Mesenchymal stem cell (in vitro differentiated cells and primary cell): ENCODE measurements at regions not wholly inside any gene's neighbourhood (a gene's known extent, or its start where the extent isn't known, plus 50 kb on each side); places are given as distances from the start of the nearest gene placed in this dataset.

ENCODE experiments used
- DNase-seq: peaks from one replicate; pipeline ENCODE4 v3.0.0-alpha.2; 2013
- H2AFZ ChIP-seq: one replicate; pipeline ENCODE4 v1.6.1; 2013; ENCODE audit warnings: low read depth, mild to moderate bottlenecking, control low read depth, inconsistent platforms, low read length, moderate library complexity
- H2AK5ac ChIP-seq: 2 replicates; pipeline ENCODE4 v1.6.1; 2013; ENCODE audit warnings: low read length, moderate library complexity, mild to moderate bottlenecking, inconsistent platforms; ENCODE audit not compliant: severe bottlenecking
- H2BK120ac ChIP-seq: one replicate; pipeline ENCODE4 v1.6.1; 2013; ENCODE audit warnings: low read depth, mild to moderate bottlenecking, inconsistent platforms, low read length, moderate library complexity
- H2BK12ac ChIP-seq, 2 experiments: one replicate each; pipeline ENCODE4 v1.6.1; 2013; ENCODE audit warnings: inconsistent platforms in 2 of 2, low read length in 2 of 2, mild to moderate bottlenecking in 2 of 2, moderate library complexity in 2 of 2, control low read depth in 1 of 2
- H2BK15ac ChIP-seq: one replicate; pipeline ENCODE4 v1.6.1; 2013; ENCODE audit warnings: mild to moderate bottlenecking, low read depth, inconsistent platforms; ENCODE audit not compliant: poor library complexity, severe bottlenecking
- H2BK5ac ChIP-seq: 2 replicates; pipeline ENCODE4 v1.6.1; 2013; ENCODE audit warnings: low read depth, mild to moderate bottlenecking, low read length, control low read depth, inconsistent platforms; ENCODE audit not compliant: poor library complexity, severe bottlenecking
- H3K14ac ChIP-seq, 2 experiments: one replicate each; pipeline ENCODE4 v1.6.1; 2013; ENCODE audit warnings: inconsistent platforms in 2 of 2, low read length in 2 of 2, control low read depth in 1 of 2, mild to moderate bottlenecking in 1 of 2, moderate library complexity in 1 of 2
- H3K18ac ChIP-seq, 2 experiments: one replicate each; pipeline ENCODE4 v1.6.1; 2013; ENCODE audit warnings: inconsistent platforms in 2 of 2, low read length in 2 of 2, control low read depth in 1 of 2, low read depth in 1 of 2, mild to moderate bottlenecking in 1 of 2
- H3K23ac ChIP-seq, 2 experiments: one replicate each; pipeline ENCODE4 v1.6.1; 2013; ENCODE audit warnings: inconsistent platforms in 2 of 2, low read length in 2 of 2, mild to moderate bottlenecking in 2 of 2, moderate library complexity in 2 of 2, control low read depth in 1 of 2
- H3K27ac ChIP-seq: 2 replicates; pipeline ENCODE4 v1.5.1; 2013; ENCODE audit warnings: mild to moderate bottlenecking, moderate library complexity, low read length, control low read depth, inconsistent platforms; ENCODE audit not compliant: poor library complexity, severe bottlenecking
- H3K27me3 ChIP-seq, 2 experiments: 2 replicates each; pipeline versions ENCODE4 v1.6.1 to v1.7.0; 2013; ENCODE audit warnings: low read length in 2 of 2, mild to moderate bottlenecking in 2 of 2, moderate library complexity in 2 of 2, control low read depth in 1 of 2, inconsistent platforms in 1 of 2; ENCODE audit not compliant: control insufficient read depth in 1 of 2, insufficient read depth in 1 of 2
- H3K36me3 ChIP-seq, 2 experiments: 2 replicates each; pipeline versions ENCODE4 v1.6.1 to v1.7.0; 2013; ENCODE audit warnings: low read length in 2 of 2, control low read depth in 1 of 2, inconsistent platforms in 1 of 2, low read depth in 1 of 2, mild to moderate bottlenecking in 1 of 2; ENCODE audit not compliant: insufficient read depth in 2 of 2, control insufficient read depth in 1 of 2
- H3K4ac ChIP-seq, 2 experiments: one replicate each; pipeline ENCODE4 v1.6.1; 2013; ENCODE audit warnings: inconsistent platforms in 2 of 2, low read length in 2 of 2, mild to moderate bottlenecking in 2 of 2, moderate library complexity in 2 of 2, control low read depth in 1 of 2, low read depth in 1 of 2
- H3K4me1 ChIP-seq: 2 replicates; pipeline ENCODE4 v1.6.1; 2013; ENCODE audit warnings: low read depth, low read length, control low read depth; ENCODE audit not compliant: control insufficient read depth, insufficient read depth
- H3K4me2 ChIP-seq: 2 replicates; pipeline ENCODE4 v1.6.1; 2013; ENCODE audit warnings: low read length, mild to moderate bottlenecking, inconsistent platforms; ENCODE audit not compliant: poor library complexity, severe bottlenecking
- H3K4me3 ChIP-seq, 2 experiments: 2 replicates each; pipeline versions ENCODE4 v1.5.1 to v1.7.0; 2013; ENCODE audit warnings: low read length in 2 of 2, mild to moderate bottlenecking in 2 of 2, control low read depth in 1 of 2, low read depth in 1 of 2; ENCODE audit not compliant: insufficient read depth in 1 of 2
- H3K79me1 ChIP-seq: replicated peaks from 2 replicates; pipeline ENCODE4 v1.6.1; 2013; ENCODE audit warnings: mild to moderate bottlenecking, control low read depth, low read length, inconsistent platforms; ENCODE audit not compliant: poor library complexity, severe bottlenecking
- H3K9ac ChIP-seq: 2 replicates; pipeline ENCODE4 v1.7.0; 2013; ENCODE audit warnings: mild to moderate bottlenecking, low read length, moderate library complexity
- H3K9me3 ChIP-seq: 2 replicates; pipeline ENCODE4 v1.7.0; 2013; ENCODE audit warnings: mild to moderate bottlenecking, low read length; ENCODE audit not compliant: control insufficient read depth
- H4K8ac ChIP-seq: one replicate; pipeline ENCODE4 v1.6.1; 2013; ENCODE audit warnings: inconsistent platforms, mild to moderate bottlenecking, low read length, moderate library complexity
- H4K91ac ChIP-seq: one replicate; pipeline ENCODE4 v1.6.1; 2013; ENCODE audit warnings: mild to moderate bottlenecking, low read length, inconsistent platforms
- WGBS: methylation state at CpG from one replicate; pipeline ENCODE4 v1.1.7; 2013; ENCODE audit warnings: mixed read lengths; 5-methylcytosine and 5-hydroxymethylcytosine counted together

DNA sequence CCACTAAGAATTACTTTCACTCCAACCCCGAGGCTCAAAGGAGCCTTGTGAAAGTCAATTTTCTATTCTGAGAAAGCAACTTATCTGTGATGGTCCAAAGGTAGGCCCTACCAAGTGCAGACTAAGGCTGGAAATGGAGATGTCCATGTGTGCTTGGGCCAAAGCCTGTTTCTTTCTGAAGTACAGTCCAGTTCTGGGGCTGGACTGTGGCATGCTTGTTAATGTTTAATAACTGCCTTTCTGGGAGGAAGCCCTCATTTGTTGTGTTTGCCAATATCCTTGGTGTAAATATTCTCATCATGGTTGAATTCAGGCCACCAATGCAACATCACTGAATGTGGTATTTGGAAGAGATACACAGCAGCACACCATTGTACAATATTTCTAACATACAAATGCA lies 182.3 kb upstream of the BCL6 start:
- no peaks in the 10 kb centered on the region for H3K27me3 ChIP-seq
- WGBS, result 82% methylated on average over 1 of the region's 1 CpG
- H2AFZ ChIP-seq, result no peak overlapping the region
- no peak for DNase-seq
- H3K23ac ChIP-seq, result no peak overlapping the region
- H3K27ac ChIP-seq, result no peak overlapping the region
- H2BK15ac ChIP-seq, result no peak overlapping the region
- no peak overlapping the region for H4K91ac ChIP-seq
- H2BK5ac ChIP-seq, result no peak overlapping the region
- H3K4ac ChIP-seq, result no peak overlapping the region
- no peak overlapping the region for H2BK120ac ChIP-seq
- no peak overlapping the region for H3K14ac ChIP-seq
- H3K4me2 ChIP-seq, result no peak overlapping the region
- H3K18ac ChIP-seq, result no peak overlapping the region
- H3K4me1 ChIP-seq, result peaks cover 2% of the 10 kb centered on the region
- H4K8ac ChIP-seq, result no peak overlapping the region
- no peak overlapping the region for H3K9ac ChIP-seq
- peaks cover 13% of the 10 kb centered on the region for H3K9me3 ChIP-seq
- H3K4me3 ChIP-seq, result no peak overlapping the region
- H3K79me1 ChIP-seq, result no peaks in the 10 kb centered on the region
- H3K36me3 ChIP-seq, result no peaks in the 10 kb centered on the region
- H2AK5ac ChIP-seq, result no peak overlapping the region
- no peak overlapping the region for H2BK12ac ChIP-seq

DNA sequence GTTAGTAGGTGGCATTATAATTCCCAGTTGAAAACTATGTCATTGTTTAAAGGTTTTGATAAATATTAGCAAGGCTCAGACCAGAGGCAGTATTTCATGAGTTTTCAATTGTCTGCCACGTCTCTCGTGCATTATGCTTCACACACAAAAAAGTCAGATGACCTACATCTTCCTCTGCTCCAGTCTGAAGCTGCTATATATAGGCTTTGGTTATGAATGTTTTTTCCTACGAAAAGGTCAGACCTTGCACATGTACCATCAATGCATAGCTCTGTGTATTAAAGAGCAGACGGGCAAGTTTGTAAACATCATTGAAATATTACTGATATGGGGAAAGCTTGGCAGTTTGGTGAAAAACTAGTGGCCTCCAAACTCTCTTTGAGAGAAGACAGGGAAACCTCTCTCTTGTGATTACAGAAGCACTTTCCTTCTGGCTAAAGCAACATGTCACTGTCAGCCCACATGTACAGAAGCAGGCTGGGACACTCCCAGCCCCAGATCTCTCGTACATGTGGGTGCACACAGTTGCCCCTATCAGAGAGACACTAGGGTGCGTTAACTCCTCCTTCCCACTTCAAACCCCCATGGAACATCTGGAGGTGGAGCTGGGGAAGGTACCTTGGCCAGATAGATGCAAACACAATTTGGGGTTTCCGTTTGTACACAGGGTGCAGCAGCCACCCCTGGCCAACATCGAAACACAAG lies 184.0 kb upstream of the BCL6 start:
- Histone ChIP-seq H3K4me3 (no peak overlapping the region), H3K18ac (peak overlapping the region in 1 of 2 experiments; percentile 50)

GRCh38 chr3:187930021-187930420 lies 184.8 kb upstream of the BCL6 start:
- Histone ChIP-seq H3K9ac (no peak overlapping the region), H4K8ac (no peak overlapping the region), H3K4me1 (peaks cover 2% of the 10 kb centered on the region), H3K27ac (no peak overlapping the region), H3K27me3 (no peaks in the 10 kb centered on the region), H2BK15ac (no peak overlapping the region), H3K36me3 (no peaks in the 10 kb centered on the region), H2BK5ac (no peak overlapping the region), H2AK5ac (no peak overlapping the region), H2AFZ (no peak overlapping the region), H3K4me3 (no peak overlapping the region), H3K23ac (no peak overlapping the region), H3K79me1 (no peaks in the 10 kb centered on the region), H4K91ac (no peak overlapping the region), H3K4me2 (no peak overlapping the region), H3K18ac (no peak overlapping the region), H3K4ac (no peak overlapping the region), H2BK120ac (no peak overlapping the region), H2BK12ac (peak overlapping the region in 1 of 2 experiments; percentile 81), H3K9me3 (peaks cover under 1% of the 10 kb centered on the region), H3K14ac (no peak overlapping the region)
- 93% methylated on average over 3 of the region's 3 CpGs for WGBS
- DNase-seq, result no peak

More for the DNA sequence above, 184.0 kb upstream of the BCL6 start:
- H2BK15ac ChIP-seq, result no peak overlapping the region
- H3K27ac ChIP-seq, result no peak overlapping the region
- peaks cover 8% of the 10 kb centered on the region for H3K9me3 ChIP-seq
- peak overlapping the region in 1 of 2 experiments; percentile 20 for H3K14ac ChIP-seq
- no peak overlapping the region for H4K8ac ChIP-seq
- peak; percentile 45 for DNase-seq
- no peak overlapping the region for H2BK120ac ChIP-seq
- 74% methylated on average over 5 of the region's 8 CpGs for WGBS
- H3K36me3 ChIP-seq, result no peaks in the 10 kb centered on the region
- peak overlapping the region; percentile 6 to 59 for H2BK12ac ChIP-seq
- H3K27me3 ChIP-seq, result no peaks in the 10 kb centered on the region
- H3K23ac ChIP-seq, result no peak overlapping the region
- no peak overlapping the region for H2BK5ac ChIP-seq
- H2AK5ac ChIP-seq, result no peak overlapping the region
- H2AFZ ChIP-seq, result no peak overlapping the region
- no peak overlapping the region for H3K4me2 ChIP-seq
- H3K4me1 ChIP-seq, result peaks cover 2% of the 10 kb centered on the region
- H3K4ac ChIP-seq, result peak overlapping the region in 1 of 2 experiments; percentile 67
- H3K79me1 ChIP-seq, result no peaks in the 10 kb centered on the region
- H3K9ac ChIP-seq, result no peak overlapping the region
- H4K91ac ChIP-seq, result no peak overlapping the region

DNA sequence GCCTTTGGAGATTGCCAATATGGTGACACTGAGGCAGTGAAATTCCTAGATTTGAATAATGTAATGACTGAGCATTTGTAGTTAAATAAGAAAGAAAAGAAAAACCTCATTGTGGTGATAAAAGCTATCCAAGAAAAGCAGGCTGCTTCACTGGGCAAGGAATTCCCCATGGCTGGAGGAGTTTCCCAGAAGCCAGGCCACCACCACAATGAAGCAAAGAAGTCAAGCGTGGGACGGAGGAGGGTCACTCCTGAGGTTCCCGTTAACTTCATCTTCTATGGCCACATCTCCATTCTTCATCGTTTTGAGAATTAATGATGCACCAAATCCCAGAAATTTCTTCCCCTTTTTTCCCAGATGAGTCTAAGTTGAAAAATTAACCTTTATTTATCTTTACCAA lies 185.8 kb upstream of the BCL6 start:
- Histone ChIP-seq H3K14ac (no peak overlapping the region), H3K4me2 (no peak overlapping the region), H2BK120ac (no peak overlapping the region), H3K23ac (no peak overlapping the region), H3K27me3 (no peaks in the 10 kb centered on the region), H2AFZ (no peak overlapping the region), H3K79me1 (no peaks in the 10 kb centered on the region), H3K4me1 (peaks cover 8% of the 10 kb centered on the region), H3K9me3 (no peaks in the 10 kb centered on the region), H3K4me3 (no peak overlapping the region), H3K36me3 (no peaks in the 10 kb centered on the region), H3K18ac (no peak overlapping the region), H3K27ac (no peak overlapping the region), H4K91ac (no peak overlapping the region), H3K4ac (no peak overlapping the region), H2BK15ac (no peak overlapping the region), H2BK12ac (no peak overlapping the region), H2BK5ac (no peak overlapping the region), H4K8ac (no peak overlapping the region), H2AK5ac (no peak overlapping the region), H3K9ac (no peak overlapping the region)
- no peak for DNase-seq
- 97% methylated on average over 4 of the region's 4 CpGs for WGBS
